IPS-20b (cell line): ENCODE measurements at regions not wholly inside any gene's neighbourhood (a gene's known extent, or its start where the extent isn't known, plus 50 kb on each side); places are given as distances from the start of the nearest gene placed in this dataset.

Experiments used
- H3K27ac ChIP-seq: one replicate; pipeline ENCODE4 v1.5.1; 2013; ENCODE audit warnings: low read length
- H3K27me3 ChIP-seq: 2 replicates; pipeline ENCODE4 v1.6.1; 2013; ENCODE audit warnings: mild to moderate bottlenecking, low read length, inconsistent platforms; ENCODE audit not compliant: insufficient read depth
- H3K36me3 ChIP-seq: 2 replicates; pipeline ENCODE4 v1.6.1; 2013; ENCODE audit warnings: low read depth, mild to moderate bottlenecking, inconsistent platforms, low read length, moderate library complexity; ENCODE audit not compliant: insufficient read depth
- H3K4me1 ChIP-seq: 2 replicates; pipeline ENCODE4 v1.6.1; 2013; ENCODE audit warnings: mild to moderate bottlenecking, control low read depth, inconsistent platforms, low read length, moderate library complexity; ENCODE audit not compliant: insufficient read depth
- H3K4me3 ChIP-seq: 2 replicates; pipeline ENCODE4 v1.5.1; 2013; ENCODE audit warnings: mild to moderate bottlenecking, low read length, inconsistent platforms
- H3K9ac ChIP-seq: 2 replicates; pipeline ENCODE4 v1.6.1; 2013; ENCODE audit warnings: low read depth, mild to moderate bottlenecking, inconsistent platforms, low read length, moderate library complexity
- H3K9me3 ChIP-seq: 2 replicates; pipeline ENCODE4 v1.6.1; 2013; ENCODE audit warnings: mild to moderate bottlenecking, low read depth, low read length, inconsistent platforms; ENCODE audit not compliant: insufficient read depth

GRCh38 chr4:147351083-147351787 lies 129.7 kb upstream of the EDNRA start:
- Histone ChIP-seq H3K9ac (no peak overlapping the region), H3K9me3 (no peaks in the 10 kb centered on the region), H3K4me1 (no peaks in the 10 kb centered on the region), H3K4me3 (no peak overlapping the region), H3K27ac (no peak overlapping the region), H3K27me3 (no peaks in the 10 kb centered on the region), H3K36me3 (no peaks in the 10 kb centered on the region)

GRCh38 chr4:147354237-147354636 lies 126.7 kb upstream of the EDNRA start:
- no peaks in the 10 kb centered on the region for H3K36me3 ChIP-seq
- no peaks in the 10 kb centered on the region for H3K27me3 ChIP-seq
- no peak overlapping the region for H3K27ac ChIP-seq
- no peaks in the 10 kb centered on the region for H3K9me3 ChIP-seq
- no peak overlapping the region for H3K4me3 ChIP-seq
- no peaks in the 10 kb centered on the region for H3K4me1 ChIP-seq
- no peak overlapping the region for H3K9ac ChIP-seq

GRCh38 chr4:147355032-147355656 lies 125.8 kb upstream of the EDNRA start:
- H3K9ac ChIP-seq = no peak overlapping the region
- no peaks in the 10 kb centered on the region for H3K27me3 ChIP-seq
- no peaks in the 10 kb centered on the region for H3K4me1 ChIP-seq
- H3K4me3 ChIP-seq = no peak overlapping the region
- no peaks in the 10 kb centered on the region for H3K9me3 ChIP-seq
- H3K36me3 ChIP-seq = no peaks in the 10 kb centered on the region
- no peak overlapping the region for H3K27ac ChIP-seq

- Histone ChIP-seq H3K4me3 (no peak overlapping the region), H3K36me3 (no peaks in the 10 kb centered on the region), H3K27me3 (no peaks in the 10 kb centered on the region), H3K9ac (no peak overlapping the region), H3K9me3 (no peaks in the 10 kb centered on the region), H3K4me1 (no peaks in the 10 kb centered on the region), H3K27ac (no peak overlapping the region)
These were observed 125.0 kb upstream of the EDNRA start for GRCh38 chr4:147355847-147356246.

- Histone ChIP-seq H3K9me3 (no peaks in the 10 kb centered on the region), H3K27me3 (no peaks in the 10 kb centered on the region), H3K36me3 (no peaks in the 10 kb centered on the region), H3K4me1 (no peaks in the 10 kb centered on the region; the same call in 1 of the 2 replicates), H3K27ac (no peak overlapping the region), H3K9ac (no peak overlapping the region), H3K4me3 (no peak overlapping the region)
These were observed 120.6 kb upstream of the EDNRA start for GRCh38 chr4:147360301-147360700.

GRCh38 chr4:147361726-147362125 lies 119.2 kb upstream of the EDNRA start:
- Histone ChIP-seq H3K9me3 (no peaks in the 10 kb centered on the region), H3K4me3 (no peak overlapping the region), H3K9ac (no peak overlapping the region), H3K4me1 (no peaks in the 10 kb centered on the region; the same call in 1 of the 2 replicates), H3K36me3 (no peaks in the 10 kb centered on the region), H3K27me3 (no peaks in the 10 kb centered on the region), H3K27ac (no peak overlapping the region)

GRCh38 chr4:147362938-147363337 lies 118.0 kb upstream of the EDNRA start:
- H3K36me3 ChIP-seq = no peaks in the 10 kb centered on the region
- H3K4me3 ChIP-seq = no peak overlapping the region
- no peak overlapping the region for H3K27ac ChIP-seq
- no peaks in the 10 kb centered on the region; the same call in 1 of the 2 replicates for H3K4me1 ChIP-seq
- H3K9me3 ChIP-seq = no peaks in the 10 kb centered on the region
- H3K27me3 ChIP-seq = no peaks in the 10 kb centered on the region
- H3K9ac ChIP-seq = no peak overlapping the region

- Histone ChIP-seq H3K4me1 (no peaks in the 10 kb centered on the region; the same call in 1 of the 2 replicates), H3K27me3 (no peaks in the 10 kb centered on the region), H3K27ac (no peak overlapping the region), H3K4me3 (no peak overlapping the region), H3K36me3 (no peaks in the 10 kb centered on the region), H3K9me3 (no peaks in the 10 kb centered on the region), H3K9ac (no peak overlapping the region)
These were observed 117.4 kb upstream of the EDNRA start for GRCh38 chr4:147363514-147363913.

GRCh38 chr4:147365396-147365795 lies 115.5 kb upstream of the EDNRA start:
- Histone ChIP-seq H3K9me3 (no peaks in the 10 kb centered on the region), H3K9ac (no peak overlapping the region), H3K36me3 (no peaks in the 10 kb centered on the region), H3K27ac (no peak overlapping the region), H3K27me3 (no peaks in the 10 kb centered on the region), H3K4me3 (no peak overlapping the region), H3K4me1 (no peaks in the 10 kb centered on the region; the same call in 1 of the 2 replicates)

GRCh38 chr4:147366164-147366563 lies 114.7 kb upstream of the EDNRA start:
- Histone ChIP-seq H3K27me3 (no peaks in the 10 kb centered on the region), H3K27ac (no peak overlapping the region), H3K9me3 (no peaks in the 10 kb centered on the region), H3K4me1 (no peaks in the 10 kb centered on the region; the same call in 1 of the 2 replicates), H3K36me3 (no peaks in the 10 kb centered on the region), H3K4me3 (no peak overlapping the region), H3K9ac (no peak overlapping the region)

GRCh38 chr4:147367891-147368290 lies 113.0 kb upstream of the EDNRA start:
- no peaks in the 10 kb centered on the region for H3K27me3 ChIP-seq
- no peak overlapping the region for H3K4me3 ChIP-seq
- no peak overlapping the region for H3K27ac ChIP-seq
- H3K9me3 ChIP-seq = no peaks in the 10 kb centered on the region
- H3K4me1 ChIP-seq = no peaks in the 10 kb centered on the region
- H3K9ac ChIP-seq = no peak overlapping the region
- no peaks in the 10 kb centered on the region for H3K36me3 ChIP-seq

GRCh38 chr4:147368948-147369347 lies 111.9 kb upstream of the EDNRA start:
- Histone ChIP-seq H3K9me3 (peaks cover 5% of the 10 kb centered on the region; the same call in 1 of the 2 replicates), H3K4me1 (no peaks in the 10 kb centered on the region), H3K27me3 (no peaks in the 10 kb centered on the region), H3K36me3 (no peaks in the 10 kb centered on the region), H3K4me3 (no peak overlapping the region), H3K27ac (no peak overlapping the region), H3K9ac (no peak overlapping the region)
